A673 (cell line): ENCODE measurements at regions not wholly inside any gene's neighbourhood (a gene's known extent, or its start where the extent isn't known, plus 50 kb on each side); places are given as distances from the start of the nearest gene placed in this dataset.

ENCODE experiments used
- CTCF ChIP-seq: fragments of 300-800, 200-600 bp; sonication (generic); conservative IDR thresholded peaks from 2 replicates; pipeline ENCODE4 v1.5.1; 2017; ENCODE audit warnings: low read depth, mild to moderate bottlenecking, antibody characterized with exemption, low read length, moderate library complexity, mixed read lengths
- EZH2 ChIP-seq: fragments of 200-600 bp; sonication (generic); IDR thresholded peaks from 2 replicates; pipeline ENCODE4 v1.6.1; 2017; ENCODE audit warnings: borderline replicate concordance, low read depth, mild to moderate bottlenecking, mixed read lengths, antibody characterized with exemption, low read length; ENCODE audit not compliant: poor library complexity, severe bottlenecking

GRCh38 chr13:65768545-65768944, 1461.6 kb downstream of the PCDH9 start:
- no peak for TF ChIP-seq EZH2
- no peak for TF ChIP-seq CTCF
